Natural killer cell (primary cell): ENCODE measurements at regions not wholly inside any gene's neighbourhood (a gene's known extent, or its start where the extent isn't known, plus 50 kb on each side); places are given as distances from the start of the nearest gene placed in this dataset.

Source experiments
- ATAC-seq, 3 donors: fragments of 150-1000 bp in 2 of 3; fragments of 200-7000 bp in 1 of 3; cut with Tn5 transposase; 1 replicate in 1 of 3; 2 replicates in 2 of 3; pipeline ENCODE4 v1.10.0; 2021; ENCODE audit warnings: mild to moderate bottlenecking in 2 of 3, moderate library complexity in 2 of 3
- DNase-seq, 2 donors: peaks; one replicate each; pipeline versions ENCODE4 v3.0.0 to v3.0.0-alpha.2; 2013 to 2021; ENCODE audit warnings: mixed read lengths in 1 of 2
- H3K27ac ChIP-seq: one replicate; pipeline ENCODE4 v1.5.1; 2013; ENCODE audit warnings: mild to moderate bottlenecking, low read length
- H3K27me3 ChIP-seq: one replicate; pipeline ENCODE4 v1.6.1; 2013; ENCODE audit warnings: low read length; ENCODE audit not compliant: control insufficient read depth, insufficient read depth
- H3K36me3 ChIP-seq: one replicate; pipeline ENCODE4 v1.6.1; 2013; ENCODE audit warnings: low read length; ENCODE audit not compliant: control insufficient read depth, insufficient read depth
- H3K4me1 ChIP-seq: one replicate; pipeline ENCODE4 v1.6.1; 2013; ENCODE audit warnings: low read length; ENCODE audit not compliant: control insufficient read depth, insufficient read depth
- H3K4me3 ChIP-seq: one replicate; pipeline ENCODE4 v1.5.1; 2013; ENCODE audit warnings: low read length
- H3K9me3 ChIP-seq: one replicate; pipeline ENCODE4 v1.6.1; 2013; ENCODE audit warnings: low read length; ENCODE audit not compliant: control insufficient read depth, insufficient read depth
- H3K27ac Mint-ChIP-seq, 2 donors: one replicate each; pipeline ENCODE4 v1.8.0; 2022; ENCODE audit warnings: mild to moderate bottlenecking in 2 of 2, mixed read lengths in 2 of 2, moderate library complexity in 1 of 2
- H3K27me3 Mint-ChIP-seq, 2 donors: one replicate each; pipeline ENCODE4 v1.8.0; 2022; ENCODE audit warnings: low read depth in 2 of 2, mixed read lengths in 2 of 2
- H3K36me3 Mint-ChIP-seq: one replicate; pipeline ENCODE4 v1.8.0; 2022; ENCODE audit warnings: mixed read lengths
- H3K4me1 Mint-ChIP-seq, 2 donors: one replicate each; pipeline ENCODE4 v1.8.0; 2022; ENCODE audit warnings: mixed read lengths in 2 of 2
- H3K4me3 Mint-ChIP-seq: one replicate; pipeline ENCODE4 v1.8.0; 2022; ENCODE audit warnings: mild to moderate bottlenecking, moderate library complexity, mixed read lengths
- H3K9me3 Mint-ChIP-seq, 2 donors: one replicate each; pipeline ENCODE4 v1.8.0; 2022; ENCODE audit warnings: mixed read lengths in 2 of 2
- CTCF ChIP-seq: fragments of 200-600 bp; IDR thresholded peaks from one replicate; pipeline ENCODE4 v1.8.0; 2022; ENCODE audit warnings: antibody characterized with exemption
- WGBS: methylation state at CpG from one replicate; pipeline ENCODE4 v1.1.7; 2013; ENCODE audit warnings: missing lambda C conversion rate; ENCODE audit not compliant: insufficient coverage; 5-methylcytosine and 5-hydroxymethylcytosine counted together
- intact Hi-C: fragments of 100-400 bp; cut with micrococcal nuclease; formaldehyde crosslinking; loops from one replicate; pipeline ENCODE4 v1.14.2; 2022

GRCh38 chr6:157755746-157756411 is 67.2 kb upstream of the SNX9 start:
- Mint-ChIP-seq H3K9me3 (no peaks in the 10 kb centered on the region), H3K36me3 (no peaks in the 10 kb centered on the region), H3K4me3 (no peak overlapping the region), H3K4me1 (peaks cover 0 to under 1% of the 10 kb centered on the region in 2 donors), H3K27ac (no peak overlapping the region), H3K27me3 (peaks cover 26 to 75% of the 10 kb centered on the region in 2 donors)
- H3K27me3 ChIP-seq = no peaks in the 10 kb centered on the region
- 54% methylated on average over 3 of the region's 3 CpGs for WGBS
- intact Hi-C loops = loop anchor here (1.0 kb wide), 3 partner anchors 117 to 316 kb away; no protein-coding TSS in a partner anchor
- no peak overlapping the region for H3K4me3 ChIP-seq
- DNase-seq = peak in 1 of 2 donors; percentile 74
- H3K36me3 ChIP-seq = no peaks in the 10 kb centered on the region
- peaks cover 6% of the 10 kb centered on the region for H3K4me1 ChIP-seq
- no peak for ATAC-seq
- H3K9me3 ChIP-seq = no peaks in the 10 kb centered on the region
- H3K27ac ChIP-seq = no peak overlapping the region
- no peak for TF ChIP-seq CTCF

GRCh38 chr6:157756708-157757429 is 66.2 kb upstream of the SNX9 start:
- H3K27ac ChIP-seq = no peak overlapping the region
- no peaks in the 10 kb centered on the region for H3K36me3 ChIP-seq
- no peaks in the 10 kb centered on the region for H3K27me3 ChIP-seq
- no peaks in the 10 kb centered on the region for H3K9me3 ChIP-seq
- intact Hi-C loops = loop anchor here (1.0 kb wide), 3 partner anchors 116 to 315 kb away; no protein-coding TSS in a partner anchor
- ATAC-seq = peak; percentile 81 to 94 (median 93)
- peak; percentile 79 for TF ChIP-seq CTCF
- 31% methylated on average over 19 of the region's 19 CpGs for WGBS
- H3K4me3 ChIP-seq = no peak overlapping the region
- H3K4me1 ChIP-seq = peaks cover 11% of the 10 kb centered on the region
- H3K4me1 Mint-ChIP-seq = peaks cover 4 to 10% of the 10 kb centered on the region in 2 donors
- no peak overlapping the region for H3K4me3 Mint-ChIP-seq
- DNase-seq = peak; percentile 71 to 89
- H3K36me3 Mint-ChIP-seq = no peaks in the 10 kb centered on the region
- H3K27ac Mint-ChIP-seq = no peak overlapping the region
- no peaks in the 10 kb centered on the region for H3K9me3 Mint-ChIP-seq
- peaks cover 29 to 66% of the 10 kb centered on the region in 2 donors for H3K27me3 Mint-ChIP-seq

GRCh38 chr6:157757430-157758403 is 65.3 kb upstream of the SNX9 start:
- intact Hi-C loops = no loop called here
- Mint-ChIP-seq H3K36me3 (no peaks in the 10 kb centered on the region), H3K4me3 (no peak overlapping the region), H3K9me3 (no peaks in the 10 kb centered on the region), H3K27me3 (peaks cover 32 to 60% of the 10 kb centered on the region in 2 donors), H3K4me1 (peaks cover 5 to 17% of the 10 kb centered on the region in 2 donors), H3K27ac (peak overlapping the region in 1 of 2 donors; percentile 23)
- H3K4me3 ChIP-seq = no peak overlapping the region
- no peaks in the 10 kb centered on the region for H3K36me3 ChIP-seq
- no peaks in the 10 kb centered on the region for H3K9me3 ChIP-seq
- no peak for TF ChIP-seq CTCF
- H3K27me3 ChIP-seq = no peaks in the 10 kb centered on the region
- ATAC-seq = no peak
- peaks cover 18% of the 10 kb centered on the region for H3K4me1 ChIP-seq
- WGBS = 93% methylated on average over 7 of the region's 7 CpGs
- H3K27ac ChIP-seq = no peak overlapping the region
- no peak for DNase-seq
